ENCODE measurements at regions not wholly inside any gene's neighbourhood (a gene's known extent, or its start where the extent isn't known, plus 50 kb on each side); places are given as distances from the start of the nearest gene placed in this dataset.

GRCh38 chr1:185663771-185664296, 70.4 kb upstream of the HMCN1 start:
- H3K27me3 ChIP-seq (ENCODE audit: control insufficient read depth in 1 of 2, insufficient read depth in 2 of 2, low read length in 1 of 2), result no peaks in the 10 kb centered on the region
- H3K36me3 ChIP-seq (ENCODE audit: control insufficient read depth in 1 of 2, insufficient read depth in 2 of 2, low read length in 1 of 2), result no peaks in the 10 kb centered on the region
- no peak overlapping the region for H3K27ac ChIP-seq (ENCODE audit: low read depth in 1 of 2, low read length in 2 of 2)
- ATAC-seq (ENCODE audit: low FRiP score) (no peak), DNase-seq (no peak)
- WGBS, 2 donors, result 44 to 58% methylated on average over 1 of the region's 1 CpG
- H3K4me1 ChIP-seq (ENCODE audit: control insufficient read depth in 1 of 2, insufficient read depth in 2 of 2, low read length in 2 of 2), result no peaks in the 10 kb centered on the region
- H3K4me3 ChIP-seq (ENCODE audit: low read length in 2 of 2), result no peak overlapping the region
- no peaks in the 10 kb centered on the region for H3K9me3 ChIP-seq (ENCODE audit: control insufficient read depth, low read length)
- intact Hi-C loops (cut with DNase I), result no loop called here

GRCh38 chr1:185663332-185663731, 70.9 kb upstream of the HMCN1 start:
- Histone ChIP-seq H3K4me1 (ENCODE audit: control insufficient read depth in 1 of 2, insufficient read depth in 2 of 2, low read length in 2 of 2) (no peaks in the 10 kb centered on the region), H3K27ac (ENCODE audit: low read depth in 1 of 2, low read length in 2 of 2) (no peak overlapping the region), H3K9me3 (ENCODE audit: control insufficient read depth, low read length) (no peaks in the 10 kb centered on the region), H3K36me3 (ENCODE audit: control insufficient read depth in 1 of 2, insufficient read depth in 2 of 2, low read length in 1 of 2) (no peaks in the 10 kb centered on the region), H3K4me3 (ENCODE audit: low read length in 2 of 2) (no peak overlapping the region), H3K27me3 (ENCODE audit: control insufficient read depth in 1 of 2, insufficient read depth in 2 of 2, low read length in 1 of 2) (no peaks in the 10 kb centered on the region)
- DNase-seq (no peak), ATAC-seq (ENCODE audit: low FRiP score) (no peak)
- 69 to 95% methylated on average over 1 of the region's 1 CpG for WGBS, 2 donors
- intact Hi-C loops (cut with DNase I), result no loop called here

GRCh38 chr1:185661971-185662370, 72.2 kb upstream of the HMCN1 start:
- 81 to 85% methylated on average over 2 of the region's 2 CpGs for WGBS, 2 donors
- ATAC-seq (ENCODE audit: low FRiP score) (no peak), DNase-seq (no peak)
- no peak overlapping the region for H3K4me3 ChIP-seq (ENCODE audit: low read length in 2 of 2)
- intact Hi-C loops (cut with DNase I), result no loop called here
- no peaks in the 10 kb centered on the region for H3K36me3 ChIP-seq (ENCODE audit: control insufficient read depth in 1 of 2, insufficient read depth in 2 of 2, low read length in 1 of 2)
- H3K9me3 ChIP-seq (ENCODE audit: control insufficient read depth, low read length), result no peaks in the 10 kb centered on the region
- no peak overlapping the region for H3K27ac ChIP-seq (ENCODE audit: low read depth in 1 of 2, low read length in 2 of 2)
- H3K27me3 ChIP-seq (ENCODE audit: control insufficient read depth in 1 of 2, insufficient read depth in 2 of 2, low read length in 1 of 2), result no peaks in the 10 kb centered on the region
- no peaks in the 10 kb centered on the region for H3K4me1 ChIP-seq (ENCODE audit: control insufficient read depth in 1 of 2, insufficient read depth in 2 of 2, low read length in 2 of 2)

- no peaks in the 10 kb centered on the region for H3K36me3 ChIP-seq (ENCODE audit: control insufficient read depth in 1 of 2, insufficient read depth in 2 of 2, low read length in 1 of 2)
- H3K27ac ChIP-seq (ENCODE audit: low read depth in 1 of 2, low read length in 2 of 2), result no peak overlapping the region
- H3K9me3 ChIP-seq (ENCODE audit: control insufficient read depth, low read length), result peaks cover 2% of the 10 kb centered on the region
- intact Hi-C loops (cut with DNase I), result no loop called here
- H3K27me3 ChIP-seq (ENCODE audit: control insufficient read depth in 1 of 2, insufficient read depth in 2 of 2, low read length in 1 of 2), result no peaks in the 10 kb centered on the region
- no peak overlapping the region for H3K4me3 ChIP-seq (ENCODE audit: low read length in 2 of 2)
- WGBS, 2 donors, result 89 to 91% methylated on average over 3 of the region's 3 CpGs
- no peak for ATAC-seq (ENCODE audit: low FRiP score)
- no peaks in the 10 kb centered on the region for H3K4me1 ChIP-seq (ENCODE audit: control insufficient read depth in 1 of 2, insufficient read depth in 2 of 2, low read length in 2 of 2)
- no peak for DNase-seq
Measured at GRCh38 chr1:185656663-185657062, 77.5 kb upstream of the HMCN1 start.

- Histone ChIP-seq H3K9me3 (ENCODE audit: control insufficient read depth, low read length) (peaks cover 2% of the 10 kb centered on the region), H3K4me1 (ENCODE audit: control insufficient read depth in 1 of 2, insufficient read depth in 2 of 2, low read length in 2 of 2) (no peaks in the 10 kb centered on the region), H3K36me3 (ENCODE audit: control insufficient read depth in 1 of 2, insufficient read depth in 2 of 2, low read length in 1 of 2) (no peaks in the 10 kb centered on the region), H3K27me3 (ENCODE audit: control insufficient read depth in 1 of 2, insufficient read depth in 2 of 2, low read length in 1 of 2) (no peaks in the 10 kb centered on the region), H3K4me3 (ENCODE audit: low read length in 2 of 2) (no peak overlapping the region), H3K27ac (ENCODE audit: low read depth in 1 of 2, low read length in 2 of 2) (no peak overlapping the region)
- no peak for ATAC-seq (ENCODE audit: low FRiP score)
- intact Hi-C loops (cut with DNase I), result no loop called here
- no peak for DNase-seq
Measured at GRCh38 chr1:185654952-185655314, 79.3 kb upstream of the HMCN1 start.

- no peaks in the 10 kb centered on the region for H3K36me3 ChIP-seq (ENCODE audit: control insufficient read depth in 1 of 2, insufficient read depth in 2 of 2, low read length in 1 of 2)
- WGBS, 2 donors, result 39 to 45% methylated on average over 4 of the region's 4 CpGs
- H3K27me3 ChIP-seq (ENCODE audit: control insufficient read depth in 1 of 2, insufficient read depth in 2 of 2, low read length in 1 of 2), result no peaks in the 10 kb centered on the region
- intact Hi-C loops (cut with DNase I), result no loop called here
- no peaks in the 10 kb centered on the region for H3K4me1 ChIP-seq (ENCODE audit: control insufficient read depth in 1 of 2, insufficient read depth in 2 of 2, low read length in 2 of 2)
- ATAC-seq (ENCODE audit: low FRiP score), result no peak
- no peak for DNase-seq
- H3K27ac ChIP-seq (ENCODE audit: low read depth in 1 of 2, low read length in 2 of 2), result no peak overlapping the region
- no peak overlapping the region for H3K4me3 ChIP-seq (ENCODE audit: low read length in 2 of 2)
- H3K9me3 ChIP-seq (ENCODE audit: control insufficient read depth, low read length), result peaks cover 2% of the 10 kb centered on the region
Measured at GRCh38 chr1:185654199-185654951, 79.8 kb upstream of the HMCN1 start.

GRCh38 chr1:185653615-185654014, 80.6 kb upstream of the HMCN1 start:
- H3K4me3 ChIP-seq (ENCODE audit: low read length in 2 of 2), result no peak overlapping the region
- peaks cover 2% of the 10 kb centered on the region for H3K9me3 ChIP-seq (ENCODE audit: control insufficient read depth, low read length)
- no peaks in the 10 kb centered on the region for H3K27me3 ChIP-seq (ENCODE audit: control insufficient read depth in 1 of 2, insufficient read depth in 2 of 2, low read length in 1 of 2)
- ATAC-seq (ENCODE audit: low FRiP score) (no peak), DNase-seq (no peak)
- 89 to 95% methylated on average over 1 of the region's 1 CpG for WGBS, 2 donors
- H3K4me1 ChIP-seq (ENCODE audit: control insufficient read depth in 1 of 2, insufficient read depth in 2 of 2, low read length in 2 of 2), result no peaks in the 10 kb centered on the region
- no peak overlapping the region for H3K27ac ChIP-seq (ENCODE audit: low read depth in 1 of 2, low read length in 2 of 2)
- H3K36me3 ChIP-seq (ENCODE audit: control insufficient read depth in 1 of 2, insufficient read depth in 2 of 2, low read length in 1 of 2), result no peaks in the 10 kb centered on the region
- intact Hi-C loops (cut with DNase I), result no loop called here

- H3K4me3 ChIP-seq (ENCODE audit: low read length in 2 of 2), result no peak overlapping the region
- H3K9me3 ChIP-seq (ENCODE audit: control insufficient read depth, low read length), result peaks cover 2% of the 10 kb centered on the region
- intact Hi-C loops (cut with DNase I), result no loop called here
- DNase-seq (no peak), ATAC-seq (ENCODE audit: low FRiP score) (no peak)
- no peak overlapping the region for H3K27ac ChIP-seq (ENCODE audit: low read depth in 1 of 2, low read length in 2 of 2)
- no peaks in the 10 kb centered on the region for H3K4me1 ChIP-seq (ENCODE audit: control insufficient read depth in 1 of 2, insufficient read depth in 2 of 2, low read length in 2 of 2)
- WGBS, 2 donors, result 94% methylated on average over 2 of the region's 2 CpGs
- H3K27me3 ChIP-seq (ENCODE audit: control insufficient read depth in 1 of 2, insufficient read depth in 2 of 2, low read length in 1 of 2), result no peaks in the 10 kb centered on the region
- H3K36me3 ChIP-seq (ENCODE audit: control insufficient read depth in 1 of 2, insufficient read depth in 2 of 2, low read length in 1 of 2), result no peaks in the 10 kb centered on the region
Measured at GRCh38 chr1:185652348-185652747, 81.8 kb upstream of the HMCN1 start.

- no peaks in the 10 kb centered on the region for H3K4me1 ChIP-seq (ENCODE audit: control insufficient read depth in 1 of 2, insufficient read depth in 2 of 2, low read length in 2 of 2)
- H3K27me3 ChIP-seq (ENCODE audit: control insufficient read depth in 1 of 2, insufficient read depth in 2 of 2, low read length in 1 of 2), result no peaks in the 10 kb centered on the region
- no peak for ATAC-seq (ENCODE audit: low FRiP score)
- H3K27ac ChIP-seq (ENCODE audit: low read depth in 1 of 2, low read length in 2 of 2), result no peak overlapping the region
- no peak for DNase-seq
- no peak overlapping the region for H3K4me3 ChIP-seq (ENCODE audit: low read length in 2 of 2)
- no peaks in the 10 kb centered on the region for H3K36me3 ChIP-seq (ENCODE audit: control insufficient read depth in 1 of 2, insufficient read depth in 2 of 2, low read length in 1 of 2)
- intact Hi-C loops (cut with DNase I), result no loop called here
- peaks cover 2% of the 10 kb centered on the region for H3K9me3 ChIP-seq (ENCODE audit: control insufficient read depth, low read length)
- WGBS, 2 donors, result 83 to 86% methylated on average over 3 of the region's 3 CpGs
Measured at GRCh38 chr1:185650602-185651230, 83.5 kb upstream of the HMCN1 start.

All from aorta (tissue), 5 donors.